A204.1 (cell line): ENCODE measurements at regions not wholly inside any gene's neighbourhood (a gene's known extent, or its start where the extent isn't known, plus 50 kb on each side); places are given as distances from the start of the nearest gene placed in this dataset.

Experiments used
- FAIRE-seq: peaks from 2 replicates; lab custom pipeline; 2012; peaks lifted over from hg19 to GRCh38; lab: Jason Lieb, UNC

DNA sequence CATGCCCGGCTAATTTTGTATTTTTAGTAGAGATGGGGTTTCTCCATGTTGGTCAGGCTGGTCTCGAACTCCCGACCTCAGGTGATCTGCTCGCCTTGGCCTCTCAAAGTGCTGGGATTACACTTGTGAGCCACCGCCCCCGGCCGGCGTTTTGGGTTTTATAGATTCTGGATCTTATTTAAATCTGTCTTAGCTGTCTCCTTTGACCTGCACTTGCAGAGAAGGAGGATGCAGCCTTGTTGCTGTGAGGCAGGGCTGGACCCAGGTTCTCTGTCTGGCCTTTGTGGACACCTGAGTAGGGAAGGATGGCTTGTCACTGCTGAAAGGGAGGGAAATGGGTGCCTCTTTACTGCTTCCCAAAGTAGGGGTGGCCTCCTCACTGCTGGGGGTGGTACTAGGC is 83.0 kb upstream of the HS6ST1 start:
- no peak for FAIRE-seq

DNA sequence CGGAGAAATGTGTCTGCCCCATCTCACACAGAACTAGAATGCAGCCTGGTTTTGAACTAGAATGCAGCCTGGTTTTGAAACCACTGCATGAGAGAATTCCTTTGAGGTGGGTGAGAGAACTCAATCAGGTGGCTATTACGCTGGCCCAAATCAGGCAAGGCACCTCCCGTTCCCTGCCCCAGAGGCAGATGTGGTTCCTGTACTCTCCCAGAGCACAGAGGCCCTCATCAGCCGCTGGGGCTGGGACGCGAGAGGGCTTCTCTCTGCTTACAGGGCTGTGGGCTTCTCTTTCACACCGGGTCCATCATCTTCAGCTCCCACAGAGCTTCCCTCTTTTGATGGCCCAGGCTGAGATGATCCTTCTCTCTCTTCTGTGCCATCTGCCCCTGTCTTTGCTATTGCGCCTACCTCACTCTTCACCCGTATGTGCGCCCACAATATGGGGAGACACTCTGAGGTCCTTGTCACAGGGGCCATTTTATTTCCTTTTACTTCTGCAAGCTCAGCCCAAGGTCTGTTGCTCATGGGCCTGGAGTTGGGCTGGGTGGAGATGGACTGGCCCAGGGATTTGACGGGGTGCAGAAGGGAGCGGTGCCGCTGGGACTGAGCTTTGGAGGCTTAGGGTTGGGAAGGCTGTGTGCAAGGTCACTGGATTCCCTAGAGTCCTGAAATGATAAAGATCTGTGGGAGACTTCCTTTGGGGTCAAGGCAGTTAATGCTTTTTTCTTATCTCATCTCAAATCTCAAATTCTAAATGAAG is 84.4 kb upstream of the HS6ST1 start:
- no peak for FAIRE-seq

DNA sequence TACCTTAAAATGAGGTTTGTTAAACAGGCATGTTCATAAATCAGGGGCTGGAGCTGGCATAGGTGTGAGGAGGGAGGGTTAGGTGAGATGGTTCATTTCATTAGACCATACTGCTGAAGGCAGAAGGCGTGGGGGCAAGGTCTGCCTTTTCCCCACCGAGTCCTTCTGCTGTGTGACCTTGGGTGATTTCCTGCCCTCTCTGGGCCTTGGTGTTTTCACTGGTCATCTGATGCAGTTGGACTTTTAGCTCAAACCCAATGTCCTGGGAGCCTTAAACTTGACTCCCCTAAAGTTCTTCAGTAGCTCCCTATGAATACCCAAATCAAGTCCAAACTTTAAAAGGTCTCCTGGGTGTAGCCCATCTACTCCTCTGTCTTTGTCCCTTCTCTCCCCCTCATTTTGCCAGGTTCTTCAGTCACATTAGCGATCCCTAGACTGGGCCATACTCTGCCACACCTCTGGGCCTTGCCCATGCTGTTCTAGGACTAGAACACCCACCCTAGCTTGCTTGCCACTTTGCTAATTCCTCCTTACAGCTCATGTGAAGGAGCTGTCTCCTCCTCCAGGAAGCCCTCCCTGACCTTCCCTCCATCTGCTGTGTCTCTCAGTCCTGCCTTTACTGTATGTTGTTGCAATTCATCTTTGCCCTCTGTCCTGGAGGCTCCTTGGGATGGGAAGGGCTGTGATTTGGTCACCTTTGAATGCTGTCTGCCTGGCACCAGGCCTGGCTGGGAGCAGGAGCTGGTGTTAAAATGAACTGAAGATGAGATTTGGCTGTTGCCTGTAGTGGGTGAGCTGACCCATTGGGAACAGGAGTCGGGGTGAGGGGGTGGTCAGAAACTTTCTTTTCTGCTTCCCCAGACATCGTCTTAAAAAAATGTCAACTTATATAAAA is 85.4 kb upstream of the HS6ST1 start:
- FAIRE-seq, result no peak

DNA sequence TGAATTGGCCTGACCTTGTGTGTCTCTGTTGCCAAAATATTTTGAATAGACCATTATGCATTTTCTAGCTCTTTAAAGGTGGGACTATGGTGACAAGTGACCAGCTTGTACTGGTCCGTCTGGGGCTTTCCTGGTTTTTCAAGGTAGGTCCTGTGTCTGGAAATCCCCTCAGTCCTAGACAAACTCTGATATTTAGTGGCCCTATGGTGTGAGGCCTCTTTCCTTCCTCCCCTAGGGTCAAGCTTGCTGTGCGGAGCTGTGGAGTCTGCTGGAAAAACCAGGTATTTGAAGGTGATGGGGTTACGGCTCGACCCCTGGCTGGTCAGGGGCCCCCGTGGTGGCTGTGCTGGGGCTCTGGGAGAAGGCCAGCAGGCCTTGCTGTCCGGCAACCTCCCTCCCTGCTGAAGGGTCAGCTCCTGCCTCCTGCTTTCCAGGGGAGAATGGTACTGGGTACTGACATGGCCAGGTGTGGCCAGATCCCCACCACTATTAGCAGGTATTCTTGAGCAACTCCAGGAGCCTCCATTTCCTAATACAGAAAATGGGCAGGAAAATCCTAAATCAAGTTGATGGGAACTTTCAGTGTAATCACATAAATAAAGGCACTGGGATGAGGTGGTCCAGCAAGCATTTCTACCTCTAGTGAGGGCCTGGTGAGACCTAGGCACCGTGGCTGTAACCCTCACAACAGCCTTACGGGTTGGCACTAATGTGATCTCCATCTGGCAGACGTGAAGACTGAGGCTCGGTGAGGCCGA is 86.2 kb upstream of the HS6ST1 start:
- FAIRE-seq, result no peak

DNA sequence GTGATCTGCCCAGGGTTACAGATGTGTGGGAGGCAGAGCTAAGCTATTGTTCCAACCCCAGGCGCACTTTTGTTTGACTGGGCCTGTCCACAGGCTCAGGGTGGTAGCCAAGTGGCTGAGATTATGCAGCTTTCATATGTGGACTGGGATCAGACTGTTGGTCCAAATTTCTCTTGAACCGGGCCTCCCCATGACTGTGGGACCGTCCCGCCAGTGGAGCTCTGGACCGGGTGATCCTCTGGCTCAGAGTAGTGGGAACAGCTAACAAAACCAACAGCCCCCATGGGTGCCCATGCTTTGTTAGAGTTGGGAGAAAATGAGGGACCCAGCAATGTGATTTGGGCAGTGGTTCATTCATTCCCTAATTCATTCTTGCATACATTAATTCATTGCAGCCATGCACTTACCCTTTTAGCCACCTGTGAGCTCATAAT is 86.8 kb upstream of the HS6ST1 start:
- no peak for FAIRE-seq

DNA sequence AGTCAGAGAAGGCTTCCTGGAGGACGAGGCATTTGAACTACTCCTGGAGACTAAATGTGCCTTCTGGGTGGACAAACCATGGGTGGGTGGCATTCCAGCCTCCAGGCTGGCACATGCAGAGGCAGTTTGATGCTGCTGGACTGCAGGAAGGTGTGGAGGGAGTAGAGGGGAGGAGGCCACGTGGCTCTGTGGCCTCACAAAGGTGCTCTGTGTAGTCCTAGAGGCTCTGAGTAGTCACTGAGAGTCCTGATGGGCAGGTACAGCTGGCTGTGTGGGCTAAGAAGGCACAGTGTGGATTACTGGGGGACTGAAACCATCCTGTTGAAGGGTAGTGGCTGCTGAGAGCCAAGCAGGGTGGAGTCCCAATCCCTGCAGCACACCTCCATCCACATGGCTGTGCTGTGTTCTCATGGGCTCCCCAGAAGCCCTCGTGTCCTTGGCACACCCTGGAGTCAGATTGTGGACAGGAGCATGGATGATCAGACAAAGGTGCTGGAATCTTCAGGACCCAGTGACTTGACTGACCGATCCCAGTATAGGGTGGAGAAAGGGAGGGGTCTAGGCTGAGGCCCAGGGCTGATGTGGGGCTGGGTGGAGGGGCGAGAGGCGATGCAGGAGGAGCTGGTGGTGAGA is 87.4 kb upstream of the HS6ST1 start:
- no peak for FAIRE-seq

DNA sequence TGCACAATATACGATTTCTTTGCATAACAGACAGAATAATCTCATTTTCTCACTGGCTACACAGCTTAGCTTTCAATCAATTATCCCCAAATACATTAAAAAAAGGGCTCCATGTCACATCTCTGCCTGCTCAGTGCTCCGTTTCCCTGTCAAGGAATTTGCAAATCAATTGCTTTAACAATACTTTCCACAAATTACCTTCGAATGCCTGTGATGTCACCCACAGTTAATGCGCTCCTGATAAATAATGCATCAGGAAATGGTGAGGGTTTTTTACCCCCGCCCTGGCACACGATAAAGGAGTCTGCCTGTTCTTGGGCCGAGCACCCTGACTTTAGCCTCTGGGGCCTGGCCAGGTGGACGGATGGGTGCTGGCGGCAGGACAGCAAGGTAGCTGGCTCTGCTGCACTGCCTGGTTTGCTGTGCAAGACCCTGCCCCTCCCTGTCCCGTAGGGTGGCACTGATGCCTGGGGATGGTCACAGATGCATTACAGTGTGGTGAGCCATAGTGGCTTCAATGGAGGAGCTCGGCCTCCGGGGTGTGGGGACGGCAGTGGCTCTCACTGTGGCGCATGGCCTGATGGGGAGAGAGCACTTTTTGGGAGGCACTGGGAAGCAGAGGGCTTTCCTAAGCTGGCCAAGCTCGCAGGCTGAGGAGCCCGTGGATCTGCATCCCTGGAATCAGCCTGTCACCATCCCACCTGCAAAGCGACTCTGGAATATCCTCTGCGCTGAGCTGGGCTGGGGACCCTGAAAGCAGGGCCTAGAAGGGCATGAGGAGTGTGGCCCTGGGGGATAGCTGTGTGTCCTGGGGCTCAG is 88.3 kb upstream of the HS6ST1 start:
- no peak for FAIRE-seq

DNA sequence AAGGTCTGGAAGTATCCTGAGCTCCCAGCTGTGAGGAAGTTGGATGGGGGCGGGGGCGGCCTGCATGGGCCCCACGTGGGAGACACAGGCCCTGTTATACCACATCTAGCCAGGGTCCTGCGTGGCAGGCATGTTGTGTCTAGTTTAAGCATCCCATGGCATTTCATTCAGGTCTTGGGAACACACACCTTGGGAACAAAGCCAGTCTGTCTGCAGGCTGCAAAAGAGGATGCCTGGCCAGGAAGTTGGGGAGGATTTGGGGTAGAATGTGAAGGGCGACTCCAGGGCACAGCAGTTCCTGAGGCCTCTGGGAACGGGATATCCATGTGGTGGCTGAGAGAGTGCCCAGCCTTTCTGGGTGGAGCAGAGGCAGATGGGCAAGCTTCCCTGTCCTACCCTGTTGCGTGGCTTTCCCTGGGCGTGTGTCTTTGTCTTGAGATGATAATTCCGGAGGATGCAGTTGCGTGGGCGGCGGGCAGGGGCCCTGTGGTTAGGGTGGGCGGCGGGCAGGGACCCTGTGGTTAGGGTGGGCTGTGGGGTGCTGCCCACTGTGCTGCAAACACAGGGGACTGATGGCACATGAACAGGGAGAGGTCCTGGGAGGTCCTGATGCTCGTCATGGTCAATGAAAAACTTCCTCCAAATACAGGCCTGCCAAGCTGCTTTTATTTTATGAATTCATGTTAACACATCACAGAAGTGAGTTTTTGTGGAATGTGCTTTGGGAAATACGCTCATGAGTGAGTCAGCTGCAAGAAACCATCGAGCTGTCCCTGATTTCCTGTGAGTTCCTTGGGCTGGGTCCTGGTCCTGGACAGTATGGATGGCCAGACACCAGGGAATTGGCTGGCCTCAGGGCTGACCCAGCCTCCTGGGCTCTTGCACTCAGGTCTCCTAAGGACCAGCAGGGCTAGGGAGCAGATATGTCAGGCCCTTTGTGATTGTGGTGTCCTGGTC is 90.0 kb upstream of the HS6ST1 start:
- FAIRE-seq, result no peak

DNA sequence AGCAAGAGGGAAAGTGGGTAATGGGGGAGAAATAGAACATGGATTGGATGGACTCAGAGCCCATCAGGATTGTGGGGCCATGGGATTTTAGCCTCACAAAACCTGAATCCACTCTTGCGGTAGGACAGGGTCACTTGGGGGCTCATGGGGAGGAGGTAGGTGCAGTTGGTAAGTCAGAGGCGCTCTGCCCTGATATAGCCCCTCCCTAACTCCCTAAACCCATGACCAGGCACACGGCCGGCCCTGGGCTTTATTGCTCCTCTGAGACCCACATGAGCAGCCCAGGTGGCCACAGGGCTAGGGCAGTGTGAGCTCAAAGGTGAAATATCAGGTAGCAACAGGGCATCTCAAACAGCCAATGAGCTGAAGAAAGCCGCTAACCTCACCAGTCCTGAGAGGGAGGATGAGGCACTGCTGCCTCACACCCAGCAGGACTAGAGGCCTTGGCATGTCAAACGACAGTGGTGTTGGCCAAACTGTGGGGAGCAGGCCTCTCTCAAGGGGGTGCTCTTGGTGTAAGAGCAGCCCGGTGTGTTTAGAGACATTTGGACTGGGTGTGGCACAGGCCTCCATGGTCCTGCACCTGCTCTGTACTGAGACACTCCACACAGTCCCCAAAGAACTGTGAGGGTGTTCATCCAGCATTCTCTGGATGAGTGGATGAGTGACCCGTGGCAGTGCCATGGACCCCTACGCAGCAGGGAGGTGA is 90.8 kb upstream of the HS6ST1 start:
- FAIRE-seq, result no peak

DNA sequence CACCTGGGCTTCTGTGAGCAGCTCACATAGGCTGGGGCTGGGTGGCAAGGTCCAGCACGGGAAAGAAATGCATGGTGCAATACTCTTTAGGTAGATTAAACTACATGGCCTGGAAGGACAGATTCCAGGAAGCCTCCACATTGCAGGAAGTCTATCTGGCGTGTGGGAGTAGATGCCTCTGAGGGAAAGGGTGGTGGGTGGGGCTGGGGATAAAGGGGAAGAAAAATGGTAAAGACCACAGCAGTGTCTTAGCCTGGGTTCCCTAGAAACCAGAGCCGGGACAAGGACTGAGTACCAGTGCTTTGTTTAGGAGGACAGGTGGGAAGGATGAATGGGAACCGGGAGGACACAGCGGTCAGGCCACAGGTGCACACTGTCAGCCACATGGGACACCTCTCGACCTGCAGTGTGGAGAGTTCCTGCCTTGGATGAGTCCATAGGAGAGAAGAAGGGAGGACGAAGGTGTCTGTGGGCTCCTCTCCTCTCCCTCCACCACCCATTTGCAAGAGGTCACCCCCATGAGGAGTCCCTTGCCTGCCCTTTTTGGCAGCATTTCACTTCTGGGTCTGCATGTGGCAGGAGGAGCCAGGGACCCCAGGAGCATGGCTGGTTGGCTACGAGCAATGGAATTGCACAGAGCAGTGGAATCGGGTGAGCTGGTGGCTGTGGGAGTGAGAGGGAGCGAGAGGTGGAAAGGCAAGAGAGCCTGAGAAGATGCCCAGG is 91.5 kb upstream of the HS6ST1 start:
- FAIRE-seq, result no peak

DNA sequence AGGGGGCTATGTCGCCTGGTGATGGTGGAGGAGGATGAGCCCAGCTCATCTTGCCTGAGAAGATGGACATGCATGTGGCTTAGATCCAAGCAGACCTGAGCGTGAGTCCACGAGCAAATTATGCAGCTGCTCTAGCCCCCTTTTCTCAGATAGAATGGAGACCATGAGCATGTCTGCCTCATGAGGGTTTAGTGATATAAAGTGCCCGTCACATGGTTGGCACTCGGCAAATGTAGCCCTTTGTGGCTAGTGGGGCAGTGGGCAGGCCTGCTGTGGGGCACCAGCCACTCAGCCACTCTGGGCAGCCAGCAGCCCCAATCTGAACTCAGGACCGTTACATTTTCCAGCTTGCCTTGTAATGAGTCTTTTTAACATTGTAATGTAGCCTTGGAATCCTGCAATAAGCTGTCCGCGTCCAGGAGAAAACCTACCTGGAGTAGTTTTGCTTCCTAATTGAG is 92.1 kb upstream of the HS6ST1 start:
- FAIRE-seq, result no peak

DNA sequence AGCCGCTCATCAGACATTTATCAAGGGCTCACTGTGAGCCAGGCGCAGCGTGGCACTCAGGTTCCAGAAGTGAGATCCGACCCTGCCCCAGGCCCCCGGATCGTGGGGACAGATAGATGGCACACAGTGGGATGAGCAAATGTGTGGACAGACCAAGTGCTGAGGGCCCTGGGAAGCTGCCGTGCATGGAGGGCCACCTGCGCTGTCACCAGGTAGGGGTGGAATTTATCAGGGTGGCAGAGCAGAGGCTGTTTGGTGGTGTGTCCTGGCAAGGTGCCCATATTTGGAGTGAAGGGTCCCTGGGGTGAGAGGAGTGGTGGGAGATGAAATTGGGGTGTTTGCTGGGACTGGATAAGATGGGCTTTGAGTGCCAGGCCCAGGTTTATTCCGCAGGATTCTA is 92.8 kb upstream of the HS6ST1 start:
- no peak for FAIRE-seq

DNA sequence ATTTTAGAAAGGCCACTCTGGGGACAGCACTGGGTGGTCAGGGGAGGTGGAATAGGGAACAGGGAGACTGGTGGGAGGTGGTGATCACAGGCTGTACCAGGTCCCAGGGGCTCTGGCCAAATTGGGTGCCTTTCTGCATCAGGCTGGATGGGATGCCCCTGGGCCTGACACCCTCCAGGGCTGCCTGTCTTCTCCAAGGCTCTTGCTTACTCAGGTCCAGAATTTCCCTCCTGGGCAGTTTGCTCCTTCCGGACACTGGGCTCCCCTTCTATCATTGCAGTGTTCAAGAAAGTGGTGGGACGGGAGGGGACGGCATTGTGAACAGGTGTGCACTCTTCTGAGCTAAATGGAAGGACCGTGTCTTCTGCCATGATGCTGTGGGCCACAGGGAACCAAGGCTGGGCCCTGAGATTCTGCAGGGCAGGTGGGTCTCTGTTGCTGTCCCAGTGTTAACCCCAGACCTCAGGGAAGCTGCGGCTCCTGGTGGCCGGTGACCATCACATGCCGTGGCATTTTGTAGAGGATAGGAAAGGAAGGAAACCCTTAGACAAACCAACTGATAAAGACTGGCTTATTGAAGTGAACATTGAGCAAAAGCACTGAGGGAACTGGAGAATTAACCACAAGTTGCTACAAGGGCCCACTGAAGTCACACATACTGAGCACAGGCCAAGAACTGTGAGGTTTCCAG is 93.7 kb upstream of the HS6ST1 start:
- FAIRE-seq, result no peak

DNA sequence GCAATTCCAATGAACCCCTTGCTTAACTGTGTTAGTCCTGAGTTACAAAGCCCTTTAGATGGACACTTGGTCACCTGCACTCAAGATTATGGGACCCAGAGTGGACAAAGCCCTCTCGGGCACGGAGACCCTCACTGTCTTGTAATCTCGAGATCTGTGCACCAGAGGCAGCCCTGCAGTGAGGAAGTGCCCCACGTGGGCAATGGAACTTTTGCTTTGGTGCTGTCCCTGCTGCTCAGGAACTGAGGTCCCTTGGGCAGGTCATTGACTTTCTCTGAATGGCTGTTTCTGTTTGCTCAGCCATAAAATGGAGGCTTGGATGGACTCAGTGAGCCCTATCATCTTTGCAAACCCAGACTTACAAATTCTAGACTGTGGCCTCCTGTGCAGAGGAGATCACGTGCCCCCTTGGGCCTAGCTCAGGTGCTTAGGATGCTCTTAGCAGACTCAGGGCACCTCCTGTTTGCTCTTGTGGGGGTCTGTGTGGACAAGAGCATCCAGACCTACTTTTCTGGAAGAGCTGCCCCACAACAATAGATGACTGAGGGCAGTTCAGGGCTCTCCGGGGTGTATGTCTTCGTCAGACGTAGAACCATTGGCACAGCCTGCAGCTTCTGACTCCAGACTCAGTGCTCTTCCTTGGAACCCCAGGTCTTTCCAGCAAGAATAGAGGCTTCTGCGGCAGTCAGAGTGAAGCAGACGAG is 94.5 kb upstream of the HS6ST1 start:
- no peak for FAIRE-seq

DNA sequence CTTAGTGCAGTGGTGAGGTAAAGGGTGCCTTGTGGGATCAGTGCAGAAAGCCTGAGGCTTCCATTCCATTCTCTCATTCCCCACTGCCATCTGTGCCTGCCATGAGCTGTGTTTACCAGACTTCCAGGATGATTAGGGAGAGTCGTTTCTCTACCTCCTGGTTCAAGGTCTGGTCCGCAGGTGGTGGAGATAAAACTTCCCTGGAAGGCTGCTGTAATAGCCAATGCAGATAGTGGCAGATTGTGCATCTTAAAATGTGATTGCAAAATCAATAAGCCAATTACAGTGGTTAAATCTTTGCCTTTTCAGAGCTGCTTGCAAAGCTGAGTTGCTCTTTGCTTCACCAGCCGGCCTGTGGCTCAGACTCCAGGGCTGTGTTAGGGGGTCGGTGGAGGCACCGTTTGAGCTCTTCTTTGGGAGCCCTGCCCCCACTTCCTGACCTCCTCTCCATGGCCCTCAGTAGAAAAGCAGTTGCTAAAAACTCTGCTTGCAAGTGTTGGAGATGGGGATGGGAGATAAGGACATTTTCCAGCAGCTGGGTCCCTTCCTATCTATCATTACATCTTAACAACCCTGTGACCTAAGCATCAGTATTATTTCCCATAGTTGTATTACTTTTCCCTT is 95.2 kb upstream of the HS6ST1 start:
- FAIRE-seq, result no peak

DNA sequence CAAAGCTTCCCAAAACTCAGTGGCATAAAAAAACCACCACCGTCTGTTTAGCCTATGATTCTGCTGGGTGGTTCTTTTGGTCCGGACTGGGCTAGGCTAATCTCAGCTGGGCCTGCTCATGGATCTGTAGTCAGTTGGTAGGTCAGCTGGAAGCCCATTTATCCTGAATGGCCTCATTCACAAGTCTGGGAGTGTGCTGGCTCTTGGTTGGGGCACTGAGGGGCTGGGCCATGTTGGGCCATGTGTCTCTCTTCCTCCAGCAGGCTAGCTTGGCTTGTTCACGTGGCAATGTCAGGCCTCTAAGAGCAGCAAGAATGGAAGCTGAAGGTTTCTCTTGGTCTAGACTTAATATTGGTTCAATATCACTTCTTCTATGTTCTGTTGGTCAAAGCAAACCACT is 95.7 kb upstream of the HS6ST1 start:
- no peak for FAIRE-seq
